ENCODE measurements at regions not wholly inside any gene's neighbourhood (a gene's known extent, or its start where the extent isn't known, plus 50 kb on each side); places are given as distances from the start of the nearest gene placed in this dataset.

DNA sequence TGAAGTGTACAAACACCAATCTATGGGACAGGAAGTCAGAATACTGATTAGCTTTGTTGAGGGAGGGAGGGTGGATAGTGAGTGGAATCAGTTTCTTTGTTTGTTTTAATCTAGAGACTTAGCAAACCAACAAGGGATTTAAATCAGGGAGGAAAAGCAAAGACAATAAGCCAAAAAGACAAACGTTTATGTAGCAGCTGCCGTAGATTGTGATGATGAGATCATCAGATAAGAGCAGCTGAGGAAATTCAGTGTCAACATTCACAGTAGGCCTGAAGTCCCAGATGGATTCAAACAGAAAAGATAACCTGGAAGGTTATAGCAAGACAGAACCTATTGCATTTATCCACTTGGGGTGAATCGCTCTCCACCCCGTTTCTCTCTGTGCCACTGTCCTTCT lies 104.9 kb upstream of the SYNDIG1 start:
- CTCF ChIA-PET (ENCODE audit: low intra/inter-chr PET ratio) = no interaction called here
- BruUV-seq (replicated peaks) = no TSS peak
- no peaks in the 10 kb centered on the region for H3K9me1 ChIP-seq (ENCODE audit: control insufficient read depth, insufficient read depth, low read length)
- no peaks in the 10 kb centered on the region for H3K9me3 ChIP-seq (replicated peaks; ENCODE audit: control insufficient read depth, insufficient read depth, low read depth, low read length)
- H3K4me3 ChIP-seq = no peak overlapping the region
- H2AFZ ChIP-seq (ENCODE audit: low read depth, low read length) = no peak overlapping the region
- H3K36me3 ChIP-seq (ENCODE audit: control insufficient read depth, insufficient read depth, low read length) = no peaks in the 10 kb centered on the region
- no peak overlapping the region for H3K4me2 ChIP-seq (ENCODE audit: insufficient read depth, low read length)
- ATAC-seq (no peak), DNase-seq (ENCODE audit: extremely low read depth in 1 of 4, low spot score in 3 of 4) (no peak), FAIRE-seq (no peak)
- in situ Hi-C loops (cut with MboI) = no loop called here
- no peak for TF ChIP-seq TAF15 (IDR thresholded peaks at IDR 0.05; ENCODE audit: low read depth, low read length)
- TF ChIP-seq MYC (IDR thresholded peaks at IDR 0.05; ENCODE audit: low read depth, low read length) = no peak
- TF ChIP-seq MYC (CRISPR knock-in tag; IDR thresholded peaks at IDR 0.05; ENCODE audit: borderline replicate concordance, low read depth) = no peak
- TF ChIP-seq ZSCAN32 (CRISPR knock-in tag; IDR thresholded peaks at IDR 0.05) = no peak
- no peak overlapping the region for H3K9ac ChIP-seq (ENCODE audit: insufficient read depth in 1 of 2, low read depth in 2 of 2, low read length in 2 of 2)
- intact Hi-C loops (cut with micrococcal nuclease) = no loop called here
- H3K79me2 ChIP-seq (ENCODE audit: control insufficient read depth, insufficient read depth, low read length) = no peaks in the 10 kb centered on the region
- no peaks in the 10 kb centered on the region for H3K27me3 ChIP-seq (ENCODE audit: control insufficient read depth in 2 of 2, insufficient read depth in 2 of 2, low read length in 2 of 2)
- POLR2A ChIA-PET = no interaction called here
- H4K20me1 ChIP-seq (replicated peaks; ENCODE audit: control insufficient read depth, insufficient read depth, low read length) = no peaks in the 10 kb centered on the region
- H3K27ac ChIP-seq (ENCODE audit: extremely low read depth, low read depth, low read length) = no peak overlapping the region
- no peaks in the 10 kb centered on the region for H3K4me1 ChIP-seq (replicated peaks in 1 of 2; ENCODE audit: control insufficient read depth in 2 of 2, insufficient read depth in 2 of 2, low read length in 2 of 2)
- 0% methylated on average over 3 of the region's 4 CpGs for WGBS (ENCODE audit: insufficient coverage, low coverage, missing lambda C conversion rate)

DNA sequence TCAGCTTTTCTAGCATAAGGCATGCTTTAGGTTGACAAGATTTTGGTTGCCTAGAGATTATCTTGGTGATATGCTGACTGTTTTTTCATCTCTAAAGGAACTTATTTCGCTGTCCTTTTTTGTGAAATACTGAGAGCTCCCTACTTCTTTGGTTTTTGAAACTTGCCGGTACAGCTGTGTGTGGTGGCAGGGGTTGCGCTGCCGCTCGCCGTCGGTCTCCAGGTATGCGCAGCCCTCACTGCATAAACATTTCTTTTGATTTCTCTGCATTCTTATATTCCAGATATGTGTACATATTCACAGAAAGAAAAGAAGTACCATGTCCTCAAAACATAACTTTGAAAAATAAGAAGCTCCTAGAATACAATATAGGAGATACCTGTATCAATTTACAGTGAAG lies 106.4 kb upstream of the SYNDIG1 start:
- Histone ChIP-seq H3K9ac (ENCODE audit: insufficient read depth in 1 of 2, low read depth in 2 of 2, low read length in 2 of 2) (no peak overlapping the region), H3K27ac (ENCODE audit: extremely low read depth, low read depth, low read length) (no peak overlapping the region), H3K36me3 (ENCODE audit: control insufficient read depth, insufficient read depth, low read length) (no peaks in the 10 kb centered on the region), H3K79me2 (ENCODE audit: control insufficient read depth, insufficient read depth, low read length) (no peaks in the 10 kb centered on the region), H4K20me1 (replicated peaks; ENCODE audit: control insufficient read depth, insufficient read depth, low read length) (no peaks in the 10 kb centered on the region), H3K4me3 (no peak overlapping the region), H3K9me1 (ENCODE audit: control insufficient read depth, insufficient read depth, low read length) (no peaks in the 10 kb centered on the region), H3K4me2 (ENCODE audit: insufficient read depth, low read length) (no peak overlapping the region), H3K27me3 (ENCODE audit: control insufficient read depth in 2 of 2, insufficient read depth in 2 of 2, low read length in 2 of 2) (no peaks in the 10 kb centered on the region), H3K9me3 (replicated peaks; ENCODE audit: control insufficient read depth, insufficient read depth, low read depth, low read length) (no peaks in the 10 kb centered on the region), H2AFZ (ENCODE audit: low read depth, low read length) (no peak overlapping the region), H3K4me1 (replicated peaks in 1 of 2; ENCODE audit: control insufficient read depth in 2 of 2, insufficient read depth in 2 of 2, low read length in 2 of 2) (no peaks in the 10 kb centered on the region)
- ChIA-PET CTCF (ENCODE audit: low intra/inter-chr PET ratio) (no interaction called here), POLR2A (no interaction called here)
- ATAC-seq (no peak), DNase-seq (ENCODE audit: extremely low read depth in 1 of 4, low spot score in 3 of 4) (no peak), FAIRE-seq (no peak)
- in situ Hi-C loops (cut with MboI) (no loop called here), intact Hi-C loops (cut with micrococcal nuclease) (no loop called here)
- 3% methylated on average over 8 of the region's 8 CpGs for WGBS (ENCODE audit: insufficient coverage, low coverage, missing lambda C conversion rate)
- no peak for TF ChIP-seq ZSCAN29 (IDR thresholded peaks at IDR 0.05)
- no peak for TF ChIP-seq ZNF778 (CRISPR knock-in tag; IDR thresholded peaks at IDR 0.05)
- TF ChIP-seq, protein P1, sequence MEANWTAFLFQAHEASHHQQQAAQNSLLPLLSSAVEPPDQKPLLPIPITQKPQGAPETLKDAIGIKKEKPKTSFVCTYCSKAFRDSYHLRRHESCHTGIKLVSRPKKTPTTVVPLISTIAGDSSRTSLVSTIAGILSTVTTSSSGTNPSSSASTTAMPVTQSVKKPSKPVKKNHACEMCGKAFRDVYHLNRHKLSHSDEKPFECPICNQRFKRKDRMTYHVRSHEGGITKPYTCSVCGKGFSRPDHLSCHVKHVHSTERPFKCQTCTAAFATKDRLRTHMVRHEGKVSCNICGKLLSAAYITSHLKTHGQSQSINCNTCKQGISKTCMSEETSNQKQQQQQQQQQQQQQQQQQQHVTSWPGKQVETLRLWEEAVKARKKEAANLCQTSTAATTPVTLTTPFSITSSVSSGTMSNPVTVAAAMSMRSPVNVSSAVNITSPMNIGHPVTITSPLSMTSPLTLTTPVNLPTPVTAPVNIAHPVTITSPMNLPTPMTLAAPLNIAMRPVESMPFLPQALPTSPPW (CRISPR knock-in tag; IDR thresholded peaks at IDR 0.05) = no peak
- no peak for TF ChIP-seq RBM39 (optimal IDR thresholded peaks at IDR 0.05; ENCODE audit: low read depth, low read length)
- TF ChIP-seq MCM7 (IDR thresholded peaks at IDR 0.05) = no peak
- TF ChIP-seq SMARCA4 (IDR thresholded peaks at IDR 0.05) = no peak
- BruUV-seq (replicated peaks) = no TSS peak

All from K562 (cell line).